ENCODE measurements at regions not wholly inside any gene's neighbourhood (a gene's known extent, or its start where the extent isn't known, plus 50 kb on each side); places are given as distances from the start of the nearest gene placed in this dataset.

GRCh38 chrX:69237236-69237635 is 72.0 kb upstream of the PJA1 start:
- Histone ChIP-seq H2AFZ (ENCODE audit: low read length) (no peak overlapping the region), H2BK20ac (ENCODE audit: low read depth, low read length, poor library complexity, severe bottlenecking) (no peak overlapping the region), H2BK120ac (ENCODE audit: low read depth, low read length, poor library complexity, severe bottlenecking) (no peak overlapping the region), H3K9ac (ENCODE audit: extremely low read depth, insufficient read length, low read length) (no peak overlapping the region), H3K56ac (ENCODE audit: insufficient read length, low read depth, low read length) (no peak overlapping the region), H3K79me1 (ENCODE audit: insufficient read depth, low read depth, low read length, poor library complexity, severe bottlenecking) (no peaks in the 10 kb centered on the region), H2BK12ac (ENCODE audit: insufficient read length, low read depth, low read length) (no peak overlapping the region), H3K4me2 (ENCODE audit: insufficient read depth, insufficient read length, low read length) (no peak overlapping the region), H3K23me2 (ENCODE audit: insufficient read length, low read depth, low read length, poor library complexity, severe bottlenecking) (no peaks in the 10 kb centered on the region), H2BK15ac (ENCODE audit: low read depth, low read length) (no peak overlapping the region), H3K79me2 (ENCODE audit: insufficient read depth, low read length) (no peaks in the 10 kb centered on the region), H2BK5ac (ENCODE audit: insufficient read length, low read length) (no peak overlapping the region), H3K4me1 (ENCODE audit: insufficient read depth, low read length) (no peaks in the 10 kb centered on the region), H3K27me3 (ENCODE audit: insufficient read depth, low read length) (no peaks in the 10 kb centered on the region; the same call in 1 of the 2 replicates), H3K27ac (ENCODE audit: insufficient read length, low read depth, low read length) (no peak overlapping the region), H2AK5ac (ENCODE audit: insufficient read length, low read length) (no peak overlapping the region), H4K8ac (replicated peaks; ENCODE audit: insufficient read length, low read depth, low read length) (no peak overlapping the region), H4K5ac (ENCODE audit: insufficient read length, low read depth, low read length) (no peak overlapping the region), H3K14ac (ENCODE audit: insufficient read depth, low read length) (no peak overlapping the region), H4K20me1 (ENCODE audit: control insufficient read depth, insufficient read depth, insufficient read length) (no peaks in the 10 kb centered on the region), H3T11ph (ENCODE audit: low read length) (no peak overlapping the region), H3K18ac (ENCODE audit: insufficient read length, low read depth, low read length) (no peak overlapping the region), H3K9me3 (ENCODE audit: control insufficient read depth, low read depth, low read length) (no peaks in the 10 kb centered on the region), H4K91ac (ENCODE audit: insufficient read length, low read depth, low read length) (no peak overlapping the region), H3K4ac (ENCODE audit: low read depth, low read length) (no peak overlapping the region), H3K23ac (ENCODE audit: insufficient read length, low read depth, low read length) (no peak overlapping the region)
- H3K4me3 Mint-ChIP-seq = no peak overlapping the region
- no peaks in the 10 kb centered on the region for H3K4me1 Mint-ChIP-seq
- no peak for TF ChIP-seq CTCF (conservative IDR thresholded peaks at IDR 0.05)
- H3K27me3 Mint-ChIP-seq (ENCODE audit: low read depth) = peaks cover 93% of the 10 kb centered on the region
- WGBS (ENCODE audit: extremely low coverage, insufficient read length, low lambda C conversion rate) = no CpG with 5 or more reads among the region's 5 CpGs
- no peak overlapping the region for H3K27ac Mint-ChIP-seq
- peaks cover 0 to 2% (median 0%) of the 10 kb centered on the region in 3 experiments; a peak in 2 of 7 replicates for H3K36me3 Mint-ChIP-seq (ENCODE audit: insufficient read depth in 1 of 3, low read depth in 3 of 3)
- no peak for DNase-seq
- peaks cover 55% of the 10 kb centered on the region in 2 experiments for H3K9me3 Mint-ChIP-seq
